ENCODE measurements at regions not wholly inside any gene's neighbourhood (a gene's known extent, or its start where the extent isn't known, plus 50 kb on each side); places are given as distances from the start of the nearest gene placed in this dataset.

- Histone ChIP-seq H3K36me3 (ENCODE audit: insufficient read depth) (no peaks in the 10 kb centered on the region), H3K4me1 (ENCODE audit: low read depth, poor library complexity, severe bottlenecking) (no peaks in the 10 kb centered on the region), H3K4me3 (IDR thresholded peaks at IDR 0.05; ENCODE audit: insufficient read depth, low read depth, low read length) (no peak overlapping the region), H3K79me2 (ENCODE audit: insufficient read depth, low read depth) (no peaks in the 10 kb centered on the region), H3K9ac (no peak overlapping the region), H3K27ac (no peak overlapping the region), H3K4me2 (no peak overlapping the region), H2AFZ (ENCODE audit: low read depth) (no peak overlapping the region), H4K20me1 (ENCODE audit: insufficient read depth) (no peaks in the 10 kb centered on the region), H3K27me3 (ENCODE audit: insufficient read depth, low read depth) (peaks cover 94% of the 10 kb centered on the region)
- TF ChIP-seq CTCF (conservative IDR thresholded peaks at IDR 0.05; ENCODE audit: low read depth, low read length) = no peak
Measured at GRCh38 chr1:22366346-22366745, 85.3 kb upstream of the ZBTB40 start.

- TF ChIP-seq CTCF (conservative IDR thresholded peaks at IDR 0.05; ENCODE audit: low read depth, low read length) = no peak
- Histone ChIP-seq H3K36me3 (ENCODE audit: insufficient read depth) (no peaks in the 10 kb centered on the region), H3K4me3 (IDR thresholded peaks at IDR 0.05; ENCODE audit: insufficient read depth, low read depth, low read length) (no peak overlapping the region), H2AFZ (ENCODE audit: low read depth) (no peak overlapping the region), H4K20me1 (ENCODE audit: insufficient read depth) (no peaks in the 10 kb centered on the region), H3K4me2 (no peak overlapping the region), H3K9ac (no peak overlapping the region), H3K27ac (no peak overlapping the region), H3K79me2 (ENCODE audit: insufficient read depth, low read depth) (no peaks in the 10 kb centered on the region), H3K4me1 (ENCODE audit: low read depth, poor library complexity, severe bottlenecking) (no peaks in the 10 kb centered on the region), H3K27me3 (ENCODE audit: insufficient read depth, low read depth) (peaks cover 90% of the 10 kb centered on the region)
Measured at GRCh38 chr1:22368125-22368524, 83.5 kb upstream of the ZBTB40 start.

- H2AFZ ChIP-seq (ENCODE audit: low read depth) = no peak overlapping the region
- no peak for TF ChIP-seq CTCF (conservative IDR thresholded peaks at IDR 0.05; ENCODE audit: low read depth, low read length)
Measured at GRCh38 chr1:22369294-22370189, 82.1 kb upstream of the ZBTB40 start.

GRCh38 chr1:22370190-22370498 lies 81.5 kb upstream of the ZBTB40 start:
- no peak for TF ChIP-seq CTCF (conservative IDR thresholded peaks at IDR 0.05; ENCODE audit: low read depth, low read length)
- H3K4me2 ChIP-seq = no peak overlapping the region
- H3K4me1 ChIP-seq (ENCODE audit: low read depth, poor library complexity, severe bottlenecking) = no peaks in the 10 kb centered on the region
- H3K36me3 ChIP-seq (ENCODE audit: insufficient read depth) = no peaks in the 10 kb centered on the region
- H3K79me2 ChIP-seq (ENCODE audit: insufficient read depth, low read depth) = no peaks in the 10 kb centered on the region
- no peak overlapping the region for H3K4me3 ChIP-seq (IDR thresholded peaks at IDR 0.05; ENCODE audit: insufficient read depth, low read depth, low read length)
- peaks cover 85% of the 10 kb centered on the region for H3K27me3 ChIP-seq (ENCODE audit: insufficient read depth, low read depth)
- H3K9ac ChIP-seq = no peak overlapping the region
- no peaks in the 10 kb centered on the region for H4K20me1 ChIP-seq (ENCODE audit: insufficient read depth)
- H2AFZ ChIP-seq (ENCODE audit: low read depth) = no peak overlapping the region
- no peak overlapping the region for H3K27ac ChIP-seq

More at GRCh38 chr1:22369294-22370189, 82.1 kb upstream of the ZBTB40 start:
- Histone ChIP-seq H3K27me3 (ENCODE audit: insufficient read depth, low read depth) (peaks cover 85% of the 10 kb centered on the region), H4K20me1 (ENCODE audit: insufficient read depth) (no peaks in the 10 kb centered on the region), H3K36me3 (ENCODE audit: insufficient read depth) (no peaks in the 10 kb centered on the region), H3K4me2 (no peak overlapping the region), H3K4me1 (ENCODE audit: low read depth, poor library complexity, severe bottlenecking) (no peaks in the 10 kb centered on the region), H3K27ac (no peak overlapping the region), H3K9ac (no peak overlapping the region), H3K79me2 (ENCODE audit: insufficient read depth, low read depth) (no peaks in the 10 kb centered on the region), H3K4me3 (IDR thresholded peaks at IDR 0.05; ENCODE audit: insufficient read depth, low read depth, low read length) (no peak overlapping the region)

Data from KMS-11 (cell line).